HG03432 (cell line): ENCODE measurements at regions not wholly inside any gene's neighbourhood (a gene's known extent, or its start where the extent isn't known, plus 50 kb on each side); places are given as distances from the start of the nearest gene placed in this dataset.

Experiments used
- ATAC-seq: cut with Tn5 transposase; IDR thresholded peaks from one replicate; pipeline ENCODE4 v1.9.1; 2021; ENCODE audit warnings: mild to moderate bottlenecking, moderate library complexity; ENCODE audit not compliant: unreplicated experiment

- ATAC-seq = no peak
Observed at GRCh38 chr6:149212206-149212605, 105.3 kb upstream of the TAB2 start.

GRCh38 chr6:149212892-149213801 is 104.4 kb upstream of the TAB2 start:
- peak; percentile 40 for ATAC-seq

- ATAC-seq = no peak
Observed at GRCh38 chr6:149213829-149214228, 103.7 kb upstream of the TAB2 start.

GRCh38 chr6:149216459-149216858 is 101.1 kb upstream of the TAB2 start:
- no peak for ATAC-seq

- peak; percentile 72 for ATAC-seq
Observed at GRCh38 chr6:149217466-149217888, 100.0 kb upstream of the TAB2 start.

GRCh38 chr6:149218471-149218870 is 99.0 kb upstream of the TAB2 start:
- ATAC-seq = no peak

- no peak for ATAC-seq
Observed at GRCh38 chr6:149218915-149219314, 98.6 kb upstream of the TAB2 start.

- no peak for ATAC-seq
Observed at GRCh38 chr6:149220882-149221773, 96.4 kb upstream of the TAB2 start.

- no peak for ATAC-seq
Observed at GRCh38 chr6:149221774-149222070, 95.8 kb upstream of the TAB2 start.

- ATAC-seq = no peak
Observed at GRCh38 chr6:149223120-149223903, 94.2 kb upstream of the TAB2 start.

- no peak for ATAC-seq
Observed at GRCh38 chr6:149223904-149224351, 93.6 kb upstream of the TAB2 start.

- no peak for ATAC-seq
Observed at GRCh38 chr6:149224399-149224798, 93.1 kb upstream of the TAB2 start.

GRCh38 chr6:149225370-149225769 is 92.1 kb upstream of the TAB2 start:
- no peak for ATAC-seq

- ATAC-seq = no peak
Observed at GRCh38 chr6:149225946-149226345, 91.6 kb upstream of the TAB2 start.

GRCh38 chr6:149227796-149228195 is 89.7 kb upstream of the TAB2 start:
- no peak for ATAC-seq

- ATAC-seq = no peak
Observed at GRCh38 chr6:149228311-149228955, 89.1 kb upstream of the TAB2 start.

- ATAC-seq = no peak
Observed at GRCh38 chr6:149229096-149229495, 88.4 kb upstream of the TAB2 start.

- peak; percentile 40 for ATAC-seq
Observed at GRCh38 chr6:149230712-149231460, 86.6 kb upstream of the TAB2 start.

- ATAC-seq = no peak
Observed at GRCh38 chr6:149231778-149232177, 85.7 kb upstream of the TAB2 start.
